ENCODE measurements at regions not wholly inside any gene's neighbourhood (a gene's known extent, or its start where the extent isn't known, plus 50 kb on each side); places are given as distances from the start of the nearest gene placed in this dataset.

DNA sequence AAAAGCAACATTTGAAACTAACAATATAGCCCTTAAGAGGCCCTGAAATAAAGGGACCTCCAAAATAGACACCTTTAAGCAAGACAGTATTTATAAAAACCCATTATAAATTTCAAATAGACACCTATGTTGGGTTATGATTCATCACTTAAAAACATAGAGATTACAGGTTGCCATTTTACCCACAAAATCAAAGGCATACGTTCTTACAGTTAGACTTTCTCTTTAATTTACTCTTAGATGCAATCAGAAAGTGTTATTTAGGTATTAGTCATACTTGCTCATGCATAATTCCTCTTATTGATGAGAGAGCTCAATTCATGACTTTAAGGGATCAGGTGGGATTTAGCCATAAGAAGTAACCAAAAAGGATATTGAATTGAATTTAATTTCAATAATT, 51.5 kb upstream of the TMEM200A start:
- no peak overlapping the region for H3K4me3 Mint-ChIP-seq

DNA sequence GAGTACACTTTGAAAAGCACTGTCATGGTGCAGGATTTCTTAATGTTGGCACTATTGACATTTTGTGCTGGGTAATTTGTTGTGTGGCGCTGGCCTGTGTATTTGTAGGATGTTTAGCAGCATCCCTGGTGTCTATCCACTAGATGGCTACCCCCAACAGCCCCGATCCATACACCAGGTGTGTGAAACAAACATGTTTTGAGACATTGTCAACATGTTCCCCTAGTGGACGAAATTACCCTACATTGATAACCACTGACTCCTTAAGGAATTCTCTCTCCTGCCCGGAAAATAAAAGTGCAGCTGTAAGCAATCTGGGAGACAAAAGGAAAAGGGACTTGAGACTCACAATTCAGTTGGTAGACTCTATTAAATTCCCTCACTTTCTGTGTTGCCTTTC, 52.6 kb upstream of the TMEM200A start:
- Mint-ChIP-seq H3K4me3 (no peak overlapping the region), H3K27ac (no peak overlapping the region), H3K9me3 (no peaks in the 10 kb centered on the region), H3K27me3 (no peaks in the 10 kb centered on the region), H3K36me3 (no peaks in the 10 kb centered on the region), H3K4me1 (ENCODE audit: low read depth in 2 of 2) (peaks cover 0 to 5% of the 10 kb centered on the region in 2 donors)
- no peak for ATAC-seq
- DNase-seq (ENCODE audit: low spot score) = no peak

More for the DNA sequence above, 51.5 kb upstream of the TMEM200A start:
- peaks cover 0 to 5% of the 10 kb centered on the region in 2 donors for H3K4me1 Mint-ChIP-seq (ENCODE audit: low read depth in 2 of 2)
- no peak overlapping the region for H3K27ac Mint-ChIP-seq
- ATAC-seq (no peak), DNase-seq (ENCODE audit: low spot score) (no peak)
- H3K9me3 Mint-ChIP-seq = no peaks in the 10 kb centered on the region
- H3K36me3 Mint-ChIP-seq = no peaks in the 10 kb centered on the region
- H3K27me3 Mint-ChIP-seq = peaks cover 0 to 2% of the 10 kb centered on the region in 2 donors

DNA sequence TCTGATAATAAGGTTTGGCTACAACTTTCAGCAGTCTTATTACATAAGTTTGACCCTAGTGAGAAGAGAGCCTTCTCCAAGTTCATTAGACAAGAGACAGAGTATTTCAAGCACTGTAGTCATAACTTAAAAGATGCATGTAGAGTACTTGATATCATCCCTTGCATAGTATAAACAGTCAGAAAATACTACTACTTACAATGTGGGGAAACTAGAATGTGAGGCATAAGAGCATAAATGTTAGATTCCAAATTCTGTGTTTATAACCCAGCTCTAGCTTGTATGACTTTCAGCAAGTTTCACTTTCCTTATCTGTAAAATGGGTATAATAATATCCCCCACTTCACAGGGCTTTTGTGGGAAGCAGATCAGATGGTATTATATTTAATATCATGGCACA, 56.8 kb upstream of the TMEM200A start:
- Mint-ChIP-seq H3K27ac (no peak overlapping the region), H3K9me3 (no peaks in the 10 kb centered on the region), H3K27me3 (no peaks in the 10 kb centered on the region), H3K4me1 (ENCODE audit: low read depth in 2 of 2) (peaks cover 0 to 5% of the 10 kb centered on the region in 2 donors), H3K4me3 (no peak overlapping the region), H3K36me3 (no peaks in the 10 kb centered on the region)
- ATAC-seq (no peak), DNase-seq (ENCODE audit: low spot score) (no peak)

DNA sequence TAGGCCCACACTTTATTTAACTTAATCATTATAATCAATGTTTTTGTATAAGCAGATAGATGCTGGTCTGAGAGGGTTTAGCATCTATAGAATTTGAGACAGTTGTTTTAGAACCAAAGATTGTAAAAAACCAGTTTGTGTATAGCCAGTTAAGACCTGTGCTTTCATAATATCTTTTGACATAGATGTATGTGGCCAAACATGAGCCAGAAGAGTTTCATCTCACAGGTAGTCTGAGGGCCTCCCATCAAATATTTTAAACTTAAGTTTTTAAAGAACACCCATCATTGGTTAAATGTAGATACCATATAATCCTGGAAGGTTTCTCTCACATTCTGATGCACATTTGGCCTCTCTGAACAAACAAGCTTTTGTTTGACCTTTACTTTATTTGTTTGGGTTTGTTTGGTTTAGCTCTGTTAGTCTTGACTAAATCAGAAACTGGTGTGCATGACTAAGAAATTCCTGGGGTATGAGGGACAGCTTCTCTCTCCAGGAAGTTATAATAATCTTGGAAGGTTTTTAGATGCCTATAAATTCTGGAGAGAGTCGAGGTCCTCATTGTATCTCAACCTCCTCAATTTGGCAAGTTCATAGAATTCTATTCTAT, 58.0 kb upstream of the TMEM200A start:
- DNase-seq (ENCODE audit: low spot score) = no peak
- H3K27ac Mint-ChIP-seq = no peak overlapping the region
- ATAC-seq = no peak
- H3K4me1 Mint-ChIP-seq (ENCODE audit: low read depth in 2 of 2) = peaks cover 0 to 2% of the 10 kb centered on the region in 2 donors
- H3K9me3 Mint-ChIP-seq = no peaks in the 10 kb centered on the region
- no peaks in the 10 kb centered on the region for H3K36me3 Mint-ChIP-seq
- H3K27me3 Mint-ChIP-seq = no peaks in the 10 kb centered on the region
- H3K4me3 Mint-ChIP-seq = no peak overlapping the region

DNA sequence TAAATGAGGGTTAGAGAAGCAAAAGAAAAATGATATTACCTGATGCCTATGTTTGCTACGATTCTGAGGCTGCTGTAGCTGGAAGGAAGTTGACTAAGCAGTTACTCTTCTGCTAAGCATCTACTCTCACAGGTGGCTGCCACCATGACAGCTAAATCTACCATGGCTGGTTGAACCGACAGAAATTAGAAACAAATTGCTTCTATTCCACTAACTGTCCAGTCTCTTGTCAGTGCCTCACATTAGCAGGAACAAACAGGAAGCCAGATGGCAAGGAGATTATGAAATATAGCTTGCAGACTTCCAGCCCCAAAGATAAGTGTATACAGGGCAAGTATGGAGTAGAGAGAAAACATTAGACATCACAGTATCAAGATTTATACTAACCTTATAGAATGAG, 59.4 kb upstream of the TMEM200A start:
- Mint-ChIP-seq H3K27ac (no peak overlapping the region), H3K27me3 (no peaks in the 10 kb centered on the region), H3K36me3 (no peaks in the 10 kb centered on the region), H3K4me1 (ENCODE audit: low read depth in 2 of 2) (no peaks in the 10 kb centered on the region), H3K4me3 (no peak overlapping the region), H3K9me3 (no peaks in the 10 kb centered on the region)
- DNase-seq (ENCODE audit: low spot score) (no peak), ATAC-seq (no peak)

DNA sequence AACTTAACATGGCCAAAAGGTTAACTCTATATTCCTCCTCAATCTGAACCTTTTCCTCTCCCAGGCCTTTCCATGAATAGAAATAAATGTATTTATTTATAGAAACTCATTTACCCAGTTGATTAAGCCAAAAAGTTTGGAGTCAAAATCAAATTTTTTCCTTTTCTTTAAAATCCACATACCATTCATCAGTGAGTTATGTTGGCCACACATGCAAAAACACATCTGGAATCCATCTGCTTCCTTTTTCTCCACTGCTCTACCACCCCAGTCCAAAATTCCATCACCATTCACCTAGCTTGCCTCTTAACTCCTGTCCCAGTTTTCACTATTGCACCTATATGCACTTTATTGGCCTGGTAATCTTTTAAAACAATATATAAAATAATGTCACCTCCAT, 62.4 kb upstream of the TMEM200A start:
- Mint-ChIP-seq H3K27ac (no peak overlapping the region), H3K4me1 (ENCODE audit: low read depth in 2 of 2) (no peaks in the 10 kb centered on the region), H3K27me3 (peaks cover 0 to 3% of the 10 kb centered on the region in 2 donors), H3K36me3 (no peaks in the 10 kb centered on the region), H3K4me3 (no peak overlapping the region), H3K9me3 (no peaks in the 10 kb centered on the region)
- DNase-seq (ENCODE audit: low spot score) (no peak), ATAC-seq (no peak)

DNA sequence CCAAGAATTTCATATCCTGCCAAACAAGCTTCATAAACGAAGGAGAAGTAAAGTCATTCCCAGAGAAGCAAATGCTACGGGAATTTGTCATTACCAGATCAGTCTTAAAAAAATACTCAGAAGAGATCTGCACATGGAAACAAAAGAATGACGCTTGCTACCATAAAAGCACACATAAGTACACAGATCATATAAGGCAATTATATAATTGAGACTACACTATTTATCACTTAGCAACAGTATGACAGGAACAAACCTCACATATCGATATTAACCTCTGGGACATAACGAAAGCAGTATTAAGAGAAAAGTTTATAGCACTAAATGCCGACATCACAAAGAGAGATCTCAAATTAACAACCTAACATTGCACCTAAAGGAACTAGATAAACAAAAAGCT, 67.6 kb upstream of the TMEM200A start:
- Mint-ChIP-seq H3K27ac (no peak overlapping the region), H3K9me3 (no peaks in the 10 kb centered on the region), H3K27me3 (peaks cover 4 to 7% of the 10 kb centered on the region in 2 donors), H3K4me3 (no peak overlapping the region), H3K36me3 (no peaks in the 10 kb centered on the region), H3K4me1 (ENCODE audit: low read depth in 2 of 2) (no peaks in the 10 kb centered on the region)
- DNase-seq (ENCODE audit: low spot score) (no peak), ATAC-seq (no peak)

DNA sequence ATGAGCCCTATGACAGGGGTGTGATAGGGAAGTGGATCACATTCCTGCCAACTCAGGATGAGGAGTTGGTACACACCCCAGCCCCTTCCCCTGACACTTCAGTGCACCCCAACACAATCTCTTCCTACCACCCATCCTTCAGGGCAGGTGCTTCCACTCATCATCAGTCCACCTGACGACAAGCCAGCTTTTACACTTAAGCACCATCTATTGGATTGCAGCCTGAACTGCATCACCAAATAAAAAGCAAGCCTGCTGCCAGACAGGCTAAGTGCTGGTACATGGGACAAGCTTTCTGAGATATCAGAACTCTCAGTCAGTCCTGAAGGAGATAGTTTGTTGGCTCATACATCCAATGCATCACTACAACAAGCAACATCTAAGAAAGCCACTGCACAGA, 69.0 kb upstream of the TMEM200A start:
- H3K27me3 Mint-ChIP-seq = peaks cover 4 to 7% of the 10 kb centered on the region in 2 donors
- no peak for DNase-seq (ENCODE audit: low spot score)
- ATAC-seq = no peak
- no peak overlapping the region for H3K4me3 Mint-ChIP-seq
- no peaks in the 10 kb centered on the region for H3K4me1 Mint-ChIP-seq (ENCODE audit: low read depth in 2 of 2)
- no peak overlapping the region for H3K27ac Mint-ChIP-seq
- H3K9me3 Mint-ChIP-seq = no peaks in the 10 kb centered on the region
- H3K36me3 Mint-ChIP-seq = no peaks in the 10 kb centered on the region

DNA sequence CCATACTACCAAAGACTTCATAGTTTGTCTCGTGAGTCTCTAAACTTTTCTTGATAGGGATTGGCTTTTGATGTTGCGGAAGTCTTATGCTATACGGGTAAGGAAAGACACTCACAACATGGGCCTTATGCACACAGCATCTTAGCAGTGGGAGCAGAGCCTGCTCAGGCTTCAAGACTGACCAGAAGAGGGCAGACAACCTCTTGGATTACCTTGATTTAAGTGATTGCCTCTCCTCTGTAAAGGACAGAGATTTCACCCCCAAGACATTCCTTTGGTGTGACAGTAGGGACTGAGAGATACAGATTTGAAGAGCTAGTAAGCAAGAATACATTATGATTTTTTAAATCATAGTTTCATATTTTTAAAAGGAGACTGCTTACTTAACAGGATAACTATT, 71.0 kb upstream of the SAMD3 start:
- ATAC-seq = peak; percentile 61 to 63
- no peak for DNase-seq (ENCODE audit: low spot score)
- peaks cover 4 to 7% of the 10 kb centered on the region in 2 donors for H3K27me3 Mint-ChIP-seq
- no peak overlapping the region for H3K27ac Mint-ChIP-seq
- no peak overlapping the region for H3K4me3 Mint-ChIP-seq
- no peaks in the 10 kb centered on the region for H3K36me3 Mint-ChIP-seq
- no peaks in the 10 kb centered on the region for H3K9me3 Mint-ChIP-seq
- no peaks in the 10 kb centered on the region for H3K4me1 Mint-ChIP-seq (ENCODE audit: low read depth in 2 of 2)

DNA sequence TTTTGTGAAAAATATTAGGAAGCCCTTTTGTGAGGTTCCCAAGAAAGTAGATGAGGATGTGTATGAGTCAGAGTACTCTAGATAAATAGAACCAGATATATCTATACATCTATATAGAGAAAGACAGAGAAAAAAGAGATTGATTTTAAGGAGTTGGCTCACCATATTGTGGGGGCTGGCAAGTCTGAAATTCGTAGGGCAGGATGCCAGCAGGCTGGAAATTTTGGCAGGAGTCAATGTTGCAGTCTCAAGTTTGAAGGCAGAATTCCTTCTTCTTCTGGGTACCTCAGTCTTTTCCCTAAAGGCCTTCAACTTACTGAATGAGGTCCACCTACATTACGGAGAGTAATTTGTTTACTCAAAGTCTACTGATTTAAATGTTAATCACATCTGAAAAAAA, 65.3 kb upstream of the SAMD3 start:
- Mint-ChIP-seq H3K4me3 (no peak overlapping the region), H3K9me3 (no peaks in the 10 kb centered on the region), H3K36me3 (no peaks in the 10 kb centered on the region), H3K4me1 (ENCODE audit: low read depth in 2 of 2) (peaks cover 0 to 3% of the 10 kb centered on the region in 2 donors), H3K27ac (no peak overlapping the region), H3K27me3 (no peaks in the 10 kb centered on the region)
- DNase-seq (ENCODE audit: low spot score) = no peak
- ATAC-seq = no peak

DNA sequence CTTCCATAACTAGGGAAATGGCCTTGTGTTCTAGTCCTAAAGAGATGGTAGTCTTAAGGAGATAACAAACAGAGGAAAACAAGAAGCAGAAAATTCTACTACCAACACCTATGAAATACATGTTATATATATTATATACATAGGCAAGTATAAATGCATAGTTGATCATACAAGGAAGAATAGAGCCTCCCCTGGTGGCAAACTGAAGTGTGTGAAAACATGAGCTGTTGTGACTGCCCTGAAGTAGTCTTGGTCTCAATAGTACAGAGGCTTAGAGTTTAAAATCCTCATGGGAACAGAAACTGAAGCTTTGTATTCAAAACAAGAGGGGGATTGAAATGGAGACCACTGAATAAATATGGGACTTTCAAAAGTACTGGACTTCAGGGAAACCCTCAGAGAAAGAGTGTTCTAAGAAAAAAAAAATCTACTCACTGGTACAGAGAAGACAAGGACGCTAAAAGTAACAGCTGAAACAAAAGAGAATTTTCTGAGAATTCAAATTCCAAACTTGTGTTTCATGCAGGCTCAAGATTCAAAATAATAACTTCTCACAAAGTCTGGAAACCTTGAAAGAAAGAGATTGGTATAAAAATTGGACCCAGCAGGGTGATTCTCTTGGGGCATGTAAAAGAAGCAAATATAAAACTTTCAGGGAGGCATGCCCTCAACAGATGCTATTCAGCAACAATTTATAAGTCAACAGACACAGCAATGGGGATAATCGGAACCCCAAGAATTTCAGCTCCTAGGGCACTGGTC, 59.7 kb upstream of the SAMD3 start:
- peaks cover 11 to 17% of the 10 kb centered on the region in 2 donors for H3K4me1 Mint-ChIP-seq (ENCODE audit: low read depth in 2 of 2)
- peak overlapping the region; percentile 10 to 75 for H3K27ac Mint-ChIP-seq
- H3K4me3 Mint-ChIP-seq = peak overlapping the region; percentile 10
- ATAC-seq (peak; percentile 69 to 90), DNase-seq (ENCODE audit: low spot score) (no peak)
- H3K9me3 Mint-ChIP-seq = no peaks in the 10 kb centered on the region
- H3K36me3 Mint-ChIP-seq = no peaks in the 10 kb centered on the region
- no peaks in the 10 kb centered on the region for H3K27me3 Mint-ChIP-seq

DNA sequence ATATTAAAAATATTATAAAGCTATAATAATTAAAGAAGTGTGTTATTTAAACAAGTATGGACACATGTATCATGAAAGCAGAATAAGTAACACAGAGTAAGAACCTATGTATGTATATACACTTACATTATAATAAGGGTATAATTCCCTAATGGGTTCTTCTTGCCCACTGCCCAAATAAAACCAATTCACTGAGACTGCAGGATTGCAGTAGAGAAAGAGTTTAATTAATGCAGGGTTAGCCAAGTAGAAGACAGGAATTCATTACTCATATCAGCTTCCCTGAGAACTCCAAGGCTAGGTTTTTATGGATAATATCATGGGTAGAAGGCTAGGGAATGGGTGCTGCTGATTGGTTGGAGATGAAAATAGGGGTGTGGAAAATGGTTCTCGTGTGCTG, 53.8 kb upstream of the SAMD3 start:
- H3K27me3 Mint-ChIP-seq = no peaks in the 10 kb centered on the region
- ATAC-seq = no peak
- no peak for DNase-seq (ENCODE audit: low spot score)
- peaks cover 0 to 5% of the 10 kb centered on the region in 2 donors for H3K4me1 Mint-ChIP-seq (ENCODE audit: low read depth in 2 of 2)
- peaks cover 13% of the 10 kb centered on the region for H3K9me3 Mint-ChIP-seq
- H3K36me3 Mint-ChIP-seq = peaks cover 36% of the 10 kb centered on the region
- no peak overlapping the region for H3K27ac Mint-ChIP-seq
- no peak overlapping the region for H3K4me3 Mint-ChIP-seq

DNA sequence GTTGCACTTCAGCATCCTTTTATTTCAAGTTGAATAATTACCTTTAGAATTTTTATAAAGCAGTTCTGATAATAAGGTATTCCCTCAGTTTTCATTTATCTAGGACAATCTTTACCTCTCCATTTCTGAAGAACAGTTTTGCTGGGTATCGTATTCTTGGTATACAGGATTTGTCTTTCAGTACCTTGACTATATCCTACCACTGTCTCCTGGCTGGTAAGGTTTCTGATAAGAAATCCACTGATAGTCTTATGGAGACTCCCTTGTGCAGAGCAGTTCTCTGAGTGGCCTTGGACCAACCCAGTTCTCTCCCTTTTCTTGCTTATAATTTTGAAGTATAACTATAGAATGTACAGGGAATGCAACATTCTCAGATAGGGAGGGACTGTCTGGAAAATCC, 51.3 kb upstream of the SAMD3 start:
- peaks cover 46% of the 10 kb centered on the region for H3K36me3 Mint-ChIP-seq
- peaks cover 14% of the 10 kb centered on the region for H3K9me3 Mint-ChIP-seq
- ATAC-seq (no peak), DNase-seq (ENCODE audit: low spot score) (no peak)
- H3K27ac Mint-ChIP-seq = no peak overlapping the region
- peaks cover 0 to 5% of the 10 kb centered on the region in 2 donors for H3K4me1 Mint-ChIP-seq (ENCODE audit: low read depth in 2 of 2)
- no peaks in the 10 kb centered on the region for H3K27me3 Mint-ChIP-seq
- H3K4me3 Mint-ChIP-seq = no peak overlapping the region

Data from natural killer cell treated with Interleukin-12 subunit alpha and Interleukin-12 subunit beta and Interleukin-15 and Interleukin-18, amount 100 ng/mL, for 72 hours (primary cell).